HepG2 (cell line): ENCODE measurements at regions not wholly inside any gene's neighbourhood (a gene's known extent, or its start where the extent isn't known, plus 50 kb on each side); places are given as distances from the start of the nearest gene placed in this dataset.

Experiments used
- CAMTA2 ChIP-seq: sonication (generic); formaldehyde crosslinking; IDR thresholded peaks from 2 replicates; pipeline ENCODE4 v1.4.0; 2020; ENCODE audit warnings: mild to moderate bottlenecking, missing genetic modification reagents, borderline replicate concordance
- CCAR2 ChIP-seq: fragments of 200-400 bp; formaldehyde crosslinking; optimal IDR thresholded peaks from 2 replicates; pipeline ENCODE3; 2018; ENCODE audit warnings: low read depth, mild to moderate bottlenecking, low read length, moderate library complexity
- CTCF ChIP-seq: sonication (generic); formaldehyde crosslinking; IDR thresholded peaks from 2 replicates; pipeline ENCODE4 v1.5.0; 2020; ENCODE audit warnings: mild to moderate bottlenecking, missing genetic modification reagents, moderate library complexity
- DMAP1 ChIP-seq: IDR thresholded peaks from 2 replicates; pipeline ENCODE4 v1.6.1; 2016
- DNMT3B ChIP-seq: conservative IDR thresholded peaks from 2 replicates; pipeline ENCODE4 v1.6.1; 2016; ENCODE audit warnings: missing biosample characterization, control low read depth
- GPN1 ChIP-seq: sonication (generic); formaldehyde crosslinking; IDR thresholded peaks from 2 replicates; pipeline ENCODE4 v1.5.1; 2020; ENCODE audit warnings: missing genetic modification reagents, borderline replicate concordance
- IKZF5 ChIP-seq: IDR thresholded peaks from 2 replicates; pipeline ENCODE4 v1.6.1; 2018; ENCODE audit warnings: missing genetic modification reagents, mild to moderate bottlenecking, missing compliant biosample characterization
- JUND ChIP-seq: sonication (generic); formaldehyde crosslinking; IDR thresholded peaks from 2 replicates; pipeline ENCODE4 v1.8.0; 2022; ENCODE audit warnings: mild to moderate bottlenecking, missing genetic modification reagents
- NFAT5 ChIP-seq: sonication (generic); formaldehyde crosslinking; IDR thresholded peaks from 2 replicates; pipeline ENCODE4 v1.4.0; 2020; ENCODE audit warnings: missing genetic modification reagents
- NFYC ChIP-seq: IDR thresholded peaks from 2 replicates; pipeline ENCODE4 v1.6.1; 2016; ENCODE audit warnings: missing genetic modification reagents, missing compliant biosample characterization
- NKX3-1 ChIP-seq: sonication (generic); formaldehyde crosslinking; IDR thresholded peaks from 2 replicates; pipeline ENCODE4 v1.5.0; 2020; ENCODE audit warnings: missing genetic modification reagents
- PPARG ChIP-seq: conservative IDR thresholded peaks from 2 replicates; pipeline ENCODE4 v1.6.1; 2016; ENCODE audit warnings: missing biosample characterization, missing genetic modification reagents
- RARA ChIP-seq: IDR thresholded peaks from 2 replicates; pipeline ENCODE4 v1.6.1; 2016; ENCODE audit warnings: missing genetic modification reagents, missing compliant biosample characterization
- SRSF9 ChIP-seq: fragments of 200-400 bp; formaldehyde crosslinking; IDR thresholded peaks from 2 replicates; pipeline ENCODE4 v1.6.1; 2018; ENCODE audit warnings: borderline replicate concordance, mild to moderate bottlenecking, low read depth, low read length; ENCODE audit not compliant: insufficient read depth, poor library complexity, severe bottlenecking
- U2AF1 ChIP-seq: fragments of 200-400 bp; formaldehyde crosslinking; optimal IDR thresholded peaks from 2 replicates; pipeline ENCODE3; 2017; ENCODE audit warnings: mild to moderate bottlenecking, low read depth, low read length
- ZFP91 ChIP-seq: sonication (generic); formaldehyde crosslinking; IDR thresholded peaks from 2 replicates; pipeline ENCODE4 v1.9.0; 2022; ENCODE audit warnings: missing genetic modification reagents, mild to moderate bottlenecking, borderline replicate concordance
- ZMAT5 ChIP-seq: sonication (generic); formaldehyde crosslinking; IDR thresholded peaks from 2 replicates; pipeline ENCODE4 v1.5.0; 2020; ENCODE audit warnings: mild to moderate bottlenecking, low read depth, missing genetic modification reagents, borderline replicate concordance
- ZNF331 ChIP-seq: sonication (generic); formaldehyde crosslinking; IDR thresholded peaks from 2 replicates; pipeline ENCODE4 v1.4.0; 2020; ENCODE audit warnings: missing genetic modification reagents
- ZNF670 ChIP-seq: sonication (generic); formaldehyde crosslinking; IDR thresholded peaks from 2 replicates; pipeline ENCODE4 v1.8.0; 2022; ENCODE audit warnings: mild to moderate bottlenecking, missing genetic modification reagents, borderline replicate concordance
- ZSCAN21 ChIP-seq: sonication (generic); formaldehyde crosslinking; IDR thresholded peaks from 2 replicates; pipeline ENCODE4 v1.8.0; 2022; ENCODE audit warnings: mild to moderate bottlenecking, missing genetic modification reagents, moderate library complexity, borderline replicate concordance

- TF ChIP-seq GPN1 (CRISPR knock-in tag) (no peak), NFYC (CRISPR knock-in tag) (no peak), ZFP91 (CRISPR knock-in tag) (peak; percentile 74; the same call in 1 of the 2 replicates), ZMAT5 (CRISPR knock-in tag) (no peak), RARA (no peak), SRSF9 (no peak), DMAP1 (CRISPR knock-in tag) (no peak), IKZF5 (CRISPR knock-in tag) (0 out of 2 replicates have a peak, but pooled peaks have one; percentile 19), CAMTA2 (no peak), ZNF331 (CRISPR knock-in tag) (peak; percentile 52; the same call in 1 of the 2 replicates), DNMT3B (no peak), NKX3-1 (0 out of 2 replicates have a peak, but pooled peaks have one; percentile 26), U2AF1 (no peak), ZNF670 (CRISPR knock-in tag) (no peak), PPARG (CRISPR knock-in tag) (no peak; the same call in 1 of the 2 replicates), ZSCAN21 (CRISPR knock-in tag) (0 out of 2 replicates have a peak, but pooled peaks have one; percentile 22), CTCF (CRISPR knock-in tag) (peak; percentile 44; the same call in 1 of the 2 replicates), CCAR2 (no peak), JUND (CRISPR knock-in tag) (no peak), NFAT5 (CRISPR knock-in tag) (no peak)
Observed at GRCh38 chr6:41427642-41428335, 92.4 kb downstream of the NCR2 start (continued).
